K562 (cell line): ENCODE measurements at regions not wholly inside any gene's neighbourhood (a gene's known extent, or its start where the extent isn't known, plus 50 kb on each side); places are given as distances from the start of the nearest gene placed in this dataset.

Experiments
- ATAC-seq: fragments of 200-7000 bp; cut with Tn5 transposase; 3 replicates; pipeline ENCODE4 v1.9.1; 2020; ENCODE audit warnings: moderate library complexity
- BruUV-seq: library from RNA; stranded (reverse); fragments of 400-500 nt; replicated peaks from 2 replicates; lab custom pipeline; 2021; lab: Mats Ljungman, UMichigan
- CTCF ChIA-PET: fragments of 300-600 bp; formaldehyde crosslinking; extraction: SDS; loops from one replicate; lab custom pipeline; 2021; ENCODE audit warnings: low intra/inter-chr PET ratio; lab: Yijun Ruan, JAX
- POLR2A ChIA-PET: fragments of 300-600, 350-650 bp; sonication (Branson Sonifier 250); formaldehyde crosslinking; extraction: SDS; loops from one replicate; lab custom pipeline; 2021; ENCODE audit warnings: antibody characterized with exemption, inconsistent platforms; lab: Yijun Ruan, JAX
- DNase-seq, 4 experiments: peaks; one replicate each; pipeline versions ENCODE4 v3.0.0 to v3.0.0-alpha.2; 2011 to 2018; ENCODE audit warnings: low spot score in 3 of 4, mixed read lengths in 3 of 4; ENCODE audit errors: extremely low read depth in 1 of 4
- FAIRE-seq: peaks from 2 replicates; lab custom pipeline; 2011; peaks lifted over from hg19 to GRCh38; lab: Jason Lieb, UNC
- H2AFZ ChIP-seq: 2 replicates; pipeline ENCODE4 v1.6.0; 2011; ENCODE audit warnings: low read depth, low read length, control low read depth, inconsistent platforms
- H3K27ac ChIP-seq: fragments of 200-600 bp; 3 replicates; pipeline ENCODE4 v1.8.0; 2011; ENCODE audit warnings: low read depth, mild to moderate bottlenecking, control low read depth, inconsistent platforms, low read length, moderate library complexity, mixed read lengths; ENCODE audit errors: extremely low read depth
- H3K27me3 ChIP-seq, 2 experiments: fragments of 300-600 bp in 1 of 2; 2 replicates in 1 of 2; 3 replicates in 1 of 2; pipeline versions ENCODE4 v1.6.0 to v1.8.0; 2011; ENCODE audit warnings: inconsistent platforms in 2 of 2, low read length in 2 of 2, mild to moderate bottlenecking in 1 of 2, mixed read lengths in 1 of 2, moderate library complexity in 1 of 2; ENCODE audit not compliant: control insufficient read depth in 2 of 2, insufficient read depth in 2 of 2
- H3K36me3 ChIP-seq: fragments of 300-600 bp; 3 replicates; pipeline ENCODE4 v1.8.0; 2011; ENCODE audit warnings: mild to moderate bottlenecking, low read length, inconsistent platforms; ENCODE audit not compliant: control insufficient read depth, insufficient read depth
- H3K4me1 ChIP-seq, 2 experiments: fragments of 200-600 bp in 1 of 2; replicated peaks in 1 of 2; 2 replicates in 1 of 2; 3 replicates in 1 of 2; pipeline versions ENCODE4 v1.5.1 to v1.8.0; 2011; ENCODE audit warnings: inconsistent platforms in 2 of 2, low read length in 2 of 2, mild to moderate bottlenecking in 1 of 2, mixed read lengths in 1 of 2, moderate library complexity in 1 of 2; ENCODE audit not compliant: control insufficient read depth in 2 of 2, insufficient read depth in 2 of 2
- H3K4me2 ChIP-seq: 2 replicates; pipeline ENCODE4 v1.6.1; 2011; ENCODE audit warnings: low read length, control low read depth, inconsistent platforms, mixed read lengths; ENCODE audit not compliant: insufficient read depth
- H3K4me3 ChIP-seq: fragments of 200-600 bp; sonication (generic), shearing (Covaris generic); 2 replicates; pipeline ENCODE4 v1.5.1; 2016; ENCODE audit warnings: control low read depth, inconsistent platforms
- H3K79me2 ChIP-seq: fragments of 200-600 bp; 3 replicates; pipeline ENCODE4 v1.8.0; 2011; ENCODE audit warnings: low read length, inconsistent platforms; ENCODE audit not compliant: control insufficient read depth, insufficient read depth
- H3K9ac ChIP-seq, 2 experiments: 2 replicates each; pipeline versions ENCODE4 v1.6.0 to v1.6.1; 2011; ENCODE audit warnings: low read depth in 2 of 2, low read length in 2 of 2, control low read depth in 1 of 2, inconsistent platforms in 1 of 2, mild to moderate bottlenecking in 1 of 2, mixed read lengths in 1 of 2; ENCODE audit not compliant: insufficient read depth in 1 of 2
- H3K9me1 ChIP-seq: one replicate; pipeline ENCODE4 v1.6.0; 2011; ENCODE audit warnings: inconsistent platforms, mild to moderate bottlenecking, low read length, moderate library complexity; ENCODE audit not compliant: control insufficient read depth, insufficient read depth
- H3K9me3 ChIP-seq: replicated peaks from 2 replicates; pipeline ENCODE4 v1.5.1; 2011; ENCODE audit warnings: low read depth, low read length, inconsistent platforms; ENCODE audit not compliant: control insufficient read depth, insufficient read depth
- H4K20me1 ChIP-seq: replicated peaks from 2 replicates; pipeline ENCODE4 v1.6.1; 2011; ENCODE audit warnings: low read length, inconsistent platforms, mixed read lengths; ENCODE audit not compliant: control insufficient read depth, insufficient read depth
- PHB2 ChIP-seq: fragments of 450-650 bp; IDR thresholded peaks from 2 replicates; pipeline ENCODE4 v1.6.1; 2017; ENCODE audit warnings: low read depth
- RNF2 ChIP-seq: sonication (generic); IDR thresholded peaks from 2 replicates; pipeline ENCODE4 v1.6.1; 2016
- SLC30A9 ChIP-seq: fragments of 250-450 bp; sonication (Bioruptor Pico); IDR thresholded peaks from 2 replicates; pipeline ENCODE4 v1.8.0; 2022; ENCODE audit warnings: mild to moderate bottlenecking, moderate library complexity
- ZC3H8 ChIP-seq: fragments of 450-650 bp; IDR thresholded peaks from 2 replicates; pipeline ENCODE4 v1.6.1; 2017
- ZMIZ1 ChIP-seq, 2 experiments: fragments of 150-350 bp in 1 of 2; IDR thresholded peaks; 2 replicates each; pipeline ENCODE4 v1.6.1; 2012 to 2016; ENCODE audit warnings: low read depth in 2 of 2, low read length in 2 of 2, mild to moderate bottlenecking in 1 of 2, moderate library complexity in 1 of 2
- ZNF384 ChIP-seq: IDR thresholded peaks from 2 replicates; pipeline ENCODE4 v1.6.1; 2012; ENCODE audit warnings: low read depth, low read length, improper control_type of control experiment
- WGBS: fragments of 100-300 bp; shearing (Covaris generic); methylation state at CpG from one replicate; pipeline ENCODE4 v1.1.6; 2016; ENCODE audit warnings: low coverage, mixed read lengths; ENCODE audit not compliant: insufficient coverage; ENCODE audit errors: missing lambda C conversion rate; 5-methylcytosine and 5-hydroxymethylcytosine counted together
- in situ Hi-C: fragments of 300-500 bp; cut with MboI; formaldehyde crosslinking; loops from 4 replicates; pipeline ENCODE4 v1.15.0; 2018; ENCODE audit warnings: inconsistent platforms, mixed read lengths
- intact Hi-C: fragments of 100-400 bp; cut with micrococcal nuclease; formaldehyde crosslinking; loops from 2 replicates; pipeline ENCODE4 v1.14.2; 2022

- POLR2A ChIA-PET: no interaction called here
- H3K4me3 ChIP-seq: no peak overlapping the region
- no peak overlapping the region for H3K27ac ChIP-seq
- H3K4me1 ChIP-seq: no peaks in the 10 kb centered on the region
- no peak overlapping the region for H3K9ac ChIP-seq
- no peaks in the 10 kb centered on the region for H3K9me3 ChIP-seq
- H2AFZ ChIP-seq: no peak overlapping the region
- no peak overlapping the region for H3K4me2 ChIP-seq
- intact Hi-C loops: no loop called here
- H4K20me1 ChIP-seq: no peaks in the 10 kb centered on the region
- WGBS: 0% methylated on average over 2 of the region's 2 CpGs
- no peak for FAIRE-seq
- CTCF ChIA-PET: no interaction called here
- no peak for ATAC-seq
- no peak for TF ChIP-seq ZC3H8
- no peak for TF ChIP-seq ZMIZ1 (IDR thresholded peaks at IDR 0.05; ENCODE audit: low read depth in 2 of 2, low read length in 2 of 2)
- no peak for TF ChIP-seq ZNF384
- TF ChIP-seq PHB2: no peak
- no peak for TF ChIP-seq SLC30A9 (CRISPR knock-in tag)
- TF ChIP-seq RNF2: no peak
- no peaks in the 10 kb centered on the region for H3K79me2 ChIP-seq
- peaks cover 0 to 2% of the 10 kb centered on the region in 2 experiments; a peak in 2 of 5 replicates for H3K27me3 ChIP-seq
- no TSS peak for BruUV-seq
- DNase-seq: no peak
- no peaks in the 10 kb centered on the region for H3K36me3 ChIP-seq
- in situ Hi-C loops: no loop called here
- no peaks in the 10 kb centered on the region for H3K9me1 ChIP-seq
Observed at GRCh38 chr1:229828461-229828860, 202.4 kb downstream of the URB2 start.
